DMS153 (cell line): ENCODE measurements at regions not wholly inside any gene's neighbourhood (a gene's known extent, or its start where the extent isn't known, plus 50 kb on each side); places are given as distances from the start of the nearest gene placed in this dataset.

Source experiments
- DNase-seq: peaks from one replicate; lab custom pipeline; 2025; lab: John Stamatoyannopoulos, UW

DNA sequence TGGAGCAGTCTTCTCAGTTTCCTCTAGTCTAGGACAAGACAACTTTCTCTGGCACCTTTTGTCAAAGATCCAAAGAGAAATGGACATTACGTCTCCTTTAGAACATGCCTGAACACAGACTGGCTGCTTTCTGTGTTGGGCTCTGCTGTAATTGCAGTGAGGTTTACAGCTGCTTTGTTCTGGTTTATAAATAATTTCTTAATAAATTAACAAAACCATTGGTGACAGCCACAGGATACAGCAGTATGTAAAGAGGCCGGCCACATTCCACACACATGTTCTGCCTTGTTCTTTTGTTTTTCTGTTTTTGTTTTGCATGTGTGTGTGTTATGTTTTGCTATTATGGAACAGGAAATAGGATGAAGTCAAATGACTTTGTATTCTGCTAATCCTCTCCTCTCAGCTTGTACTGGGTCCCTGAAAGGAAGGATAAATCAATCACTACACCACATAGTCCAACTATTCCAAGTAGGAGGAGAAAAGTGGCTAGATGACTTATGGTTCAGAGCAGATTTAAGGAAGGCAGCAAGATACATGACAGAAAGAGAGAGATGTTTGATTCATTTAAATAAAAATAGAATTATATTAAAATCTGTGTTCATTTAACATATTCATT, 161.5 kb upstream of the ESRRG start:
- DNase-seq = no peak

DNA sequence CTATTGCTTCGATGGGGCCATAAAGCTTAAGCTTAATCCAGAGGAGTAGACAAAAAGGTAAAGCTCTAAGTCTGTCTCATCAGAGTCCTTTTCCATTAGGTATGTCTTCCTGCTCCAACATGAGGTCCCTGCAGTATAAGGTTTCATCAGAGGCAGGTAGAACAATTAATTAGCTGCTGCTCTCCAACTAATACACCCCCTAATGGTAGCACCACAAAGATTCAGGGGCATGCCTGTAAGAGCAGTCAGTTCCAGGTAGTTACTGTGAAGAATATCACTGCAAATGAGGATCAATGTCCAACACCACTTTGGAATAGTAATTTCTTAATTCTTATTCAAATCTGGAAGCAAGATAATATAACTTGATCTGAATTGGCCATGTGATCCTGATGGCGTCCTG, 160.3 kb upstream of the ESRRG start:
- DNase-seq = no peak

DNA sequence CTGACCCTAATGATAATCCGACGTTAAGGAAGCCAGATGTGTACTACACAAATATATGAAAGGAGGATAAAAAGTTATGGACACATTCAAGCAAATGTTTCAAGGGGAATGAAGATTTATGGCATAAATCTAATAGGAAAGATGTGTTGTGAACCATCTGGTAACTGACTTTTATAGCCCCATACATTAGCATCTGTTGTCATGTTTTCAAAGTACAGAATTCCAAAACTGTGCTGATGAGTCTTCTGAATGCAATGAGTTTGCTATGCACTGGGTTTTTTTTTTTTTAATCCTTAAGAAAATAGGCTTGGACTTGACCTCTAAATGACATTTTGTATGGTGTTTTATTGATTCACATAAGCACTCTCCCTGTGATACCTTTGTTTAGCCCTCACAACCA, 158.5 kb upstream of the ESRRG start:
- no peak for DNase-seq

DNA sequence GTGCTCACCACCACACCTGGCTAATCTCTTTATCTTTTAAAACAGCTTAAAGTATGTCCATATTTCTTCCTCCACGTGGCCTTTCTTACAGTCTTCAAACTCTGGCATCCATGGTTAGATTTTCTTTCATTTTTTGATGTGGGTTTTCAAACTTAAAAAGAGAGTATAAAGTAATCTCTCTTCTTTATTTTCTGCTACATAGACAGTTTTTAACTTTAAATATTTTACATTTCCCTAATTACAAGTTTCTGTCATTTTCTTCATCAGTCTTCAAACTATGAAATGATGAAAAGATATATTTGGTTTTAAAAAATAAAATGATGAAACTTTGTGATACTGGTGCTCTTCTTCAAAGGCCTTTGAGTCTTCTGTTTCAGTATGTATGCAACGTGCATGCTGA, 143.5 kb upstream of the ESRRG start:
- DNase-seq = no peak

DNA sequence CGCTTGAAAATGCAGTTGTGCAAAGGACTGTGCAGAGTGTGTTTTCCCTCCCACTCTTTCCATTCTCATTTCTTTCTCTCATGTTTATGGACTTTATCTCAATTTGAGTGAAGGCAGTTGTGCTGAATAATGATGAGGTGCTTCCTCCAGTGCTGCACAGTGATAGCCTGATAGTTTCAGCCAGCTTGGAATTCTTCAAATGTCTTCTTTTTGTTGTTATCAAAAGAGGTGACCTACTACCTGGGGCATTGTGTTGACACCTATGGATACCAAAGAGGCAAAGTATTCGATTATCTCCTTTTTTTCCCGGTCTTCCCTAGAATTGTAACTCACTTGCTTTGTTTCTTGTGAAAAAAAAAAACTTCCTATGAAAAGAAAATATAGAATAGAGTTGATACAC, 132.6 kb upstream of the ESRRG start:
- no peak for DNase-seq

DNA sequence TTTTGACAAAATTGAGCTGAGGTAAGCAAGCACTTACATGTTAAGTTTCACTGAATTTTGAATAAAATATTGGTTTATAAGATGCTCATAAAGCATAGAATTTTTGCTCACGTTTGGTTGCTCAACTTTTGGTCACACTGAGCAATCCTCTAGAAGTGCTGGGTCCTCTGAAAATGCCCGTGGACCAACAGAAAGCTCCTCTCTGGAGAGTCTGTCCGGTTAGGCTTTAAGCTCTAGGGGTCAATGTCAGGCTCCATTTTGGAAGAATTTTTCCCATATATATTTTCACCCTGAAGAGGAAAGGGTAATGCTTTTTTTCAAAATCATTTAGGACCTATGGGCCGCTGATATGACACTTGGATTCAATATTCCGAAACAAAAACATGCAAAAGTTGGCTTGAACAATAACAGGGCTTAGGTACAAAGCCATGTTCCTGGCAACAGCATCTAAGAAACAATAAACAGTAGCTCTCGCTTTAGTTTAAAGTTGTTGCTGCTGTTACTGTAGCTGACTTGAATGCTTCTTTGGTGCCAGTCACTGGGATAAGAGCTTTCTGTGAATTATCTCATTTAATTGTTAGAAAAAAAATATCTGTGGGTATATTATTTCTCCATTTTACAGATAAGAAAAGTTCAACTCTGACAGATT, 131.7 kb upstream of the ESRRG start:
- no peak for DNase-seq

DNA sequence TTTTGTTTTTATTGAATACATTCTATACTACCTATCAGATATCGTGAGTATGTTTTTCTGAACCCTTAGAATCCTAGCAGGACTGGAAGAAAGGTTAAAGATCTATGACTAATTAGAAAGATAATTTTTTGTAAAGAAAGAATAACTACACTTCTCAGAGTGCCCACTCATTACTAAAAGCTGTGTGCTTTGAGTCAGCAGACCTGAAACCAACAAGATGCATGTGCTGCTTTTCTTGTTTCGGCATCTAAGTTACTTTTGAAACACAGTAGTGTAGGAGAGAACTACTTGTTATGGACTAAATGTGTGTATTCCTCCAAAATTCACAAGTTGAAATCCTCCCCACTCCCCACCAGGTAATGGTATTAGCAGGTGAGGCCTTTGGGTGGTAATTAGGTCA, 127.8 kb upstream of the ESRRG start:
- DNase-seq = no peak

DNA sequence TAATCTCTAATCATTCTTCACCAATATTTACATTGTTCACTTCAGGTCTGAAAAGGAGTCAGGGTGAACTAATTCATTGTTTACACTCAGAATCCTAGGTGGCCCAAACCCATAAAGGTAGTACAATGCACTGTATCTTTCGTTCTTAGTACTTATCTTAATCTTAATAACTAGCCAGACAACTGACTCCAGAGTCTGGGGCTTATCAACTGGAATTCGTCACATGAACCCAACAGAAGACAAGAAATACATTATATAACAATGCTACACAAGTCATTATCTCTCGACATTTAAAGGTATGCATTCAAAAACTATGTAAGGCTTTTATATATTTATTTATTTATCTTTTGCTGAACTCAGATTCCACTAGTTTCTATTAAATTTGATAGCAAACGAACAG, 125.9 kb upstream of the ESRRG start:
- DNase-seq = no peak

DNA sequence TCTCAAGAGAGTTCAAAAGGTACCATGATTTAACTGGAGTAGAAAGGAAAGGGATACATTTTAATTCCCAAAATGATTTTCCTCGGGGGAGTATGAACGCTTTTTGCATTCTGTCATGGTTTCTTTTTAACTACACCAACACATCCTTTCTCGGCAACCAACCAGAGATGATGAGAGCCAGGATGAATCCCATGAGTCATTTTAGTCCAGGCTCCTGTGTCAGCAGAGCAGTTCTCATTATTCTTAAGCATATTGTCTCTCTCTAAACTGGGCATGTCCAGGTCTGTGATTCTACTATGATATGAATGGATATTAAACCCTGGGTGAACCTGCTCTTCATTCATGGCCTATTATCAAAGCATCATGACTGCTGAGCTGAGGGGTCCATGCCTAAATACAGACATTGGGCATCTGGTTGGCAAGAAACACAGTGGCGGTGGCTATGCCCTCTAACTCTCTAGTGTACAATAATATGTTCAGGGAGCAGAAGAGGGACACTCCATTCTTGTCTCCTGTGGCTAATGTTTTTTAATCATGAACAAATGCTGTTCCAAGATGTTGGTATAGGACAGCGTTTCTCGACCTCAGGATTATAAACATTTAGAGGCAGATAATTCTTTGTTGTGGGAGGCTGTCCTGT, 124.3 kb upstream of the ESRRG start:
- no peak for DNase-seq

DNA sequence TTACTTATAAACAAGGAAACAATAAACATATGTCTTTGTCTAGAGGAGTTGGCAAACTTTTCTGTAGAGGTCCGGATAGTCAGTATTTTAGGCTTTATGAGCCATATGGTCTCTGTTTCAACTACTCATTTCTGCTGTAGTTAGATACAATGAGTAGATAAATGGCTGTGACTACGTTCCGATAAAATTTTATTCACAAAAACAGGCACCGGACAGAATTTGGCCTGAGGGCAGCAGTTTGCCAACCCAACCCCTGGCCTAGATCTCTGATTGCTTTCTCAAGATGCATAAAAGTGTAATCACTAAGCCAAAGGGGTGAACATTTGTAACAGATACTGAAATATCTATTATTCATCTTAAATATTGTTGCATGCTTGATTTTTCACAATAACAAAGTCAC, 123.1 kb upstream of the ESRRG start:
- no peak for DNase-seq

DNA sequence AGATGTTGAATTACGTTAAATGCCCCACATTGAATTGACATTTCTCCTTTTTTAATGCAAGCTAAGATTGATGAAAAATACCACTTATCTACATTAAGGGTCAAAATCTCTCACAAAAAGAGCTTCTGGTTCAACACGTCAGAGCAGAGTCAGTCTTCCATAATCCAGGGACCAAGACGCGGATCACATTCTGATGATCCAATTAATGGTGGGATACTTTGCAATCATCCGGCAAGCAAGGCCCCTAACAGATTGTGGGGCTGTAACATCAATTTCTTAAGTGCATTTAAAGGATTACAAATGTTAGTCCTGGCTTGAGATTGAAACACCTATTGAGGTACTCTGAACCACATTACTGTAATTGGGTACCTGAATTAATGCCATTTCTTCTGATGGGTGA, 120.2 kb upstream of the ESRRG start:
- DNase-seq = no peak

DNA sequence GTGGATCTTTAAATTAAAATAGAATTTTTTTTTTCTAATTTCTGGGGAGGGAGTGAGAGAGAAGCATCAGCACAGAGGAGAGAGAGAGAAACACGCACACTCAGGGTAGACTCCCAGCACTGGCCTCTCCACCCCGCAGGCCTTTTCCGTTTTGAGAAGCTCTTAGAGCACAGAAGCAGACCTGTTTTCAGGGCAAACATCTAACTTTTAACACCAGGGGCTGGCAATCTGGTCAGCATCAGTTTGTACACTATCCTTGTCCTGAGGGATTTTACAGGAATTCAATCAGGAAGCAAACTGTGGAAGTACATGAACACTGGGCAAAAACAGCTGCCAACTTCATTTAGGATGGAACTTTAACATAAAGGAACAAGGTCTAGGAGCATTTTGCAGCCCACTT, 117.9 kb upstream of the ESRRG start:
- no peak for DNase-seq

DNA sequence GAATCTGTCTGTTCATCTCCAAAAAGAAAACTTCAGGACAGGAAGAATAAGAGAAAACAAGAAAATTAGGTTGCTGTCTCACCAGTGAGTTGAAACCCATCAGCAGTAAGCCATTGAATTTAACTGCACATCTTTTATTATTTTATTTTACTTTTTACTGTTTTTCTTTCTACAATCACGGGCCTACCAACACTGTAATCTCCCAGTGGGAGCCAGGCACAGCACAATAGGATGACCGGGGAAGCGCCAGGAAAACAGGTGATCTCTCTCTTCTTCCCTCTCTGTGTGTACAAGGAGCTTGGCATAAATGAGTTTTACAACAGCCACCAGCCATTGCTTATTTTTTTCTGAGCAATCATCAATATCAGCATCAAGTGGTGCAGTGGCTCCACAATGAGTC, 113.1 kb upstream of the ESRRG start:
- peak; percentile 16 for DNase-seq

DNA sequence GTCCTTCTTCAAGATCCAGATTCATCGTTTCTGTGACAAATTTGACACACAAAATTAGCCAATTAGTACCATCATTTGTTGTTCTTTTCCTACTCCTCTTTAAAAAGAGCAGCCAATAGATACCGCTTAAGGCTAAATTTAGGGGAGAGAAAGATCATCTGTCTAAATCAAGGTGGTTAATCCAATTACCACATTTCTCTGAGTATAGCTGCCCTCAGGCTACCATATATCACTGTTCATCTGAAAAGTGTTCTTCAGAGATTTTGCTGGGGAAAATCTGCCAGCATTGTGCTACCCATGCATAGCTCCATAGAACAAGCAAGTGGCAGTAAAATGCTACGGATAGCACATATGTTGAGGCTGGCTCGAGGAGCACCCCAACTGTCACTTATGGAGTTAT, 110.3 kb upstream of the ESRRG start:
- DNase-seq = no peak

DNA sequence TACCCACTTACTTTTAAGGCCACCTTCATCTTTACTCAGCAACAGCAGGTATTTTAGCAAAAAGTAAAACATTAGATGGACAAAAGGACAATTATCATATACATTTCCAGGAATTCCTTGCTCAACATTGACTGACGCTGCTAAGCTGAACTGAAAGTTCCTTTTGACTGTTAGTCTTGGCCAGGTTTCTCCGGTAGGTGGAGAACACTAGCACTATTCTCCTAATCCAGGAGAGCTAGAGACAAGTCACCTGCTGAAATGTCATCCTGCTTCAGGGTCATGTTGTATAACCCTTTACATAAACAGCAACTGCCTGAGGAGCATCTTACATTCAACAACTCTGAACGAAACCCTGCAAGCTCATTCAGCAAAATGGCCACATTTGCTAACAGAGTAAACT, 109.0 kb upstream of the ESRRG start:
- no peak for DNase-seq

DNA sequence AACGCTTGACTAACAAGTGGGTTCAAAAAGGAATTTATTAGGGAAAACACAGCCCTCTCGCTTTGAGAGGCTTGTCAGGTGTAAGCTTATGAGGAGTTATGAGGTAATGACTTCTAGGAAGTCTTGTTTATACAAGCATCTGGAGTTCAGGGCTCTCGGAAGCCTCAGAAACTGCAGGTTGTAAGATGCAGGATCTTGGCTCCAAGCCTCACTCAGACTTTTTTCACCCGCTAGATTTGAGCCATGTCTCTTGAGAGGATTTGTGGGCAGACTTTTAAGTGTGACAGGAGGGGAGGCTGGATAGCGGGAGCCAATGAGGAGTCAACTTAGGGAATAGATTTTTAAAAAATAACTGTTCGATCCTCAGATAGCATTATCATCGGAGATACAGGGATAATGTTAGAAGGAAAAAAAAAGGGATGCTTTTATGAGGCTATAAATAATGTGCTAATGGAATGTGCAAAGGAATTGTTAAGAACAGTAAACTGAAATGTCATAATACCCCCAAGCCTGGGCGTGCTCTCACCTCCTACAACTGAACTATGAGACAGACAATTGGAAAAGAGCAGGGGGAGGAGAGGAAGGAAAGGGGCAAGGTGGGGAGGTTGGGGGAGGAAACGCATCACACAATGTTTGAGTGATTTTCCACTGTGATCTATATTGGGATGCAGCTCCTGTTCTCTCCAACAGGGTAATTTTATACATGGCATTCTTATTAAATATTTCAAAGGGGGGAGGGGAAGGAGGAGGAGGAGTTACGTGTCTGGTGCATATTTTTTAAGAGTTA, 107.4 kb upstream of the ESRRG start:
- no peak for DNase-seq

DNA sequence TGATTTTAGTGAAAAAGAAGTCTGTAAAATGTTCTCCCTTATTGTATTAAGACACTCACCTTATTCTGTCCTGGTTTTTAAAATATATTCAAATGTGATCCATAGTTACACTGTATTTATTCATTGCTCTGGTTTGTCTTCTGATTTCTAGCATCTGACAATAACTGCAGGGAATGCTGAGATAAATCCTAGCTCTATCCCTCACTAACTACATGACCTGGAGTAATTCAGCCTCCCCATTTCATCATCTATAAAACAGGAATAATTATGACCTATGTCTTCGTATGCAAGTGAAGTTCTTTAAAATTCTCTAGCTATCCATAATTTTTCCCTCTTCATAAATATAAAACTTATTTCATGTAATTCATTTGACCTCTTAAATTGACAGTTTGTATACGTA, 104.0 kb upstream of the ESRRG start:
- no peak for DNase-seq

DNA sequence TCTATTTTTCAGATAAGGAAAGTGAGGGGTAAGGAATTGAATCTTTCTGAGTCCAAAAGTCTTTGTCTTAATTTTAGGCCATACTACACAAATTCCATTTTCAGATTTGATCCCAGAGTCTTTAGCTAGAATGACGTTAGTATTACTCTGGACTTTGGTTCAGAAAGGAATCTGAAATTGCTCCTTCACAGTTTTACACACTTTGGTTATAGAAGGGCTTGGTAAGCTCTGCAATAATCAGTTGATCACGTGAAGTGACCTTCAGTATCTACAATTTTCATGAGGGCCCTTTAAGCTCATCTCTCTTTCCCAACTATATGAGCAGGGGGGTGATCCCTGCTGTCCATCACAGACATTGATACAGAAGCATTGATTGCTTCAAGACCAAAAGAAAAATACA, 103.4 kb upstream of the ESRRG start:
- no peak for DNase-seq

DNA sequence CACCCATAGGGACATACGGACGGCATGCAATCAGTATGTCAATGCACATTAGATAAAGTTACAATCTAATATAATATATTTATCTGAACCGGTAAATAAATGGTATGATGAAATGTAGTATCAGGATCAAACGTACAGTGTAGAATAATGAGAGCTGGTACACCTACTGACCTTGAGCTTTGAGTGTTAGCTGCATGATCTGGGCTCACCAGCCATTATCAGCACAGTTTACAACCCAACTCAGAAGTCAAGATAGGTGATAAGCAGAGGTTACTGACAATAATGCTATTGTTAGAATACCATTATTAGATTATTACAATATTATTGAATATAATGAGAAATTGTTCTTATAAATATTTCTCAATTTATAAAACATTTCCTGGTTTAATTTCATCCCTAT, 103.0 kb upstream of the ESRRG start:
- no peak for DNase-seq

DNA sequence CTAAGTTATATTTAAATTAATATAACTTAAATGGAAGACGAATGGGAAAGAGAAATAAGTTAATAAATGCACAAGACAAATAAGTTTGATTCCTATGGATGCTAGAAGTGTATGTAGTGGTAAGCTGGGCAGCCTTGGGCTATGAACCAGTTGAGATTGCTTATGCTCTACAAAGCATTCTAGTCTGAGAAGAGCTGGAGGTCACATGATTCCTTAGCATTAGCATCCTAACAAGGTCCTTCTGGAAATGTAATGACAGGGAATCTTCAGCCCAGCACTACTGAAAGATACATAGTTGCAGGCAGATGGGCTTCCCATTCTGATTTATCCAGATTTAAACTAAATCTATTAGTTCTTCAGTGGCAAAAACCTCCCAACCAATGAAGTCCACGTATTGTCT, 102.3 kb upstream of the ESRRG start:
- DNase-seq = no peak

DNA sequence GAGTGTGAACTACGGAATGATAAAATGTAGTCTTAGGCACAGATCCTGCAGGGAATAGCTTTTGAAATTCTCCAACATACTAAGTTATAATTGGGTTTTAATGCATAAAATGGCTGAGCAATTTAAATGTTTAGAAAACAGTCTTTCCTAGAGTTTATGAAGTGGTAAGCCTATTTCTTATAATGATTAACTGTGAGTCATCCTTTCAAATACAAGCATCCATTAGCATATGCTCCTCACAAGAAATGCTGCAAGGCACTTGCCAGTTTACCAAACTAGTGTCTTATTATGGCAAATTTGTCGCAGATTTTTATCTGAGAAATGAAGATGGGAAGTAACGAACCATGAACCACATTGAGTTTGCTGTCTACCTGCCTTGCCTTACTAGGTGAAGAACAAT, 101.3 kb upstream of the ESRRG start:
- no peak for DNase-seq

DNA sequence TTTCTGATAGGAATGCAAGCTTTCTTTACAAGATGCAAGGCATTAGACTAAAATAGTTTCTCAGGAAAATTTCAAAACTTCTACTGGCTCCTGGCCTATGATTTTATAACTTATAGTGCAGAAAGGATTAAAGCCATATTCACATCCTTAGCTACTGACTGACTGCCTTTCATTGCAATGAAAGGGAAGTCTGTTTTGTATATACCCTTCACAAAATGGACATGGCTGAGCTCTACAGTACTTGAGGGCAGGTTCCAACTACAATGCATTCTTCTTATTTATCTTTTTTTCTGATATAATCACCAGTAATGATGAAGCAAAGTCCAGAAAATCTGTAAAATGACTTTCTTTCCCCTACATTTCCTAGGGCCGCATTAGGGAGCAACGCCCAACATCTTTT, 100.5 kb upstream of the ESRRG start:
- DNase-seq = no peak

DNA sequence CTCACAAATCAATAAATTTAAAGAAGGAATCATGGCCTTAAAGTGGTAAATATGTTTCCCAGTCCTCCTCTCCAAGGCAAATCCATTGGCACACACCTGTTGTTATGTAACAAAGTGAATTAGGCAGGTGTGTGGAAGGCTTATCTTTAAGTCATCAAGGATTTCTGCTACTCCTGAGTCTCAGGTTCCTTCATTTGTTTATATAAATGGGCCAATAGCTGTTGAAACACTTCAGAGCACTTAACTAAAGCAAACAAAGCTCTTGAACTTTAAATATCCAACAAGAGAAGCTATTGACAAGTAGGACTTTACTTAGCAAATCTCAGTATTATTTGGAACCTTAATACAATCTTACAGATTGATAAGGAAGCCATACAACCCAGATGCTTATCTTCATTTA, 99.3 kb upstream of the ESRRG start:
- peak; percentile 88 for DNase-seq
